Renal cortex interstitium (tissue), 11 donors: ENCODE measurements at regions not wholly inside any gene's neighbourhood (a gene's known extent, or its start where the extent isn't known, plus 50 kb on each side); places are given as distances from the start of the nearest gene placed in this dataset.
"Not testable (repeated sequence)": the region's sequence is repeated elsewhere in the genome, so short reads cannot be mapped to it uniquely, and the experiment has no call there.

ENCODE experiments used
- DNase-seq, 11 donors: peaks; one replicate each; pipeline ENCODE4 v3.0.0-alpha.2; 2013; ENCODE audit warnings: low read depth in 9 of 11, low spot score in 4 of 11; ENCODE audit errors: extremely low read depth in 1 of 11

GRCh38 chr7:16114633-16115032 is 306.7 kb downstream of the CRPPA start:
- no peak for DNase-seq

DNA sequence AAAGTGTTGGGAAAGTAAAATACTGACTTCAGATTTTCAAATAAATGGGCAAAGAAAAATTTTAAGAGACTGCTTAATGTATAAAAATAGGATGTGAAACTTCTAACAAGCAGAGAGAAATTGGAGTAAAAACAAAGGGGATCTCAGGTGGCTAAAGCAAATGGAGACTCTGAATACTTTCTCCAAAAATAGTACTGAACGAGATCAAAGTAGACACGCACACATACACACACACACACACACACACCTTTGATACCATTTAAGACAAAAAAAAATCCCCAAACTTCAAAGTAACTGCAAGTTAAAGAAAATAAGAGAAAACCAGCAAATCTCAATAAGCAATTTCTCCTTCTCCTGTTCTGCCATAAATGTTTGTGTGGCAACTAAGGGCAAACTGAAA is 307.3 kb downstream of the CRPPA start:
- no peak for DNase-seq

- no peak for DNase-seq
These were observed 308.3 kb downstream of the CRPPA start for GRCh38 chr7:16113058-16113457.

- DNase-seq, result no peak
These were observed 314.5 kb downstream of the CRPPA start for GRCh38 chr7:16106869-16107268.

- DNase-seq, result no peak
These were observed 315.0 kb downstream of the CRPPA start for GRCh38 chr7:16106300-16106699.

GRCh38 chr7:16099302-16099849 is 322.0 kb downstream of the CRPPA start:
- DNase-seq, result no peak

DNA sequence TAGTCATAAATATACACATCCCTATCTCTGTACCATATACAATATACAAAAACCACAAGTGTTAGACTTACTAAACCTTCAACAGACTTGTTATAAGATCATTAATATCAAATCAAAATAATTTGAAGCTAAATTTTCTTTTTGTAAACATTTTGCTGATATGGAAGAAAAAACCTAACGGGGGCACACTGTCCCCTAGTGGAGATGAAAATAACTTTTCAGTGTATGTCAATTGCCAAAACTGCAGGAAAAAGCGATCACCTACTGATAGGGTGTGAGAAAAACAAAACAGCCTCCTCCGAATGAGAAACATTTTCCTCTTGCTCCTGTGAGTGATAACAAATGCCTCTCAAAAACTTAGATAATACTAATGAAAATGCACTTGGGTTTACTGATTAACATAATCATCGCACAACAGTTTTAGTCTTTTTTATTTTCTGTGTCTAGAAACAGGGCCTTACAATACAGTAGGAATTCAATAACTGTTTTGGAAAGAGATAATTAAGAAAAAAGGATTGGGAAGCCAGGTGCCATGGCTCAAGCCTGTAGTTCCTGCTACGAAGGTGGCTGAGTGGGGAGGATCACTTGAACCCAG is 322.7 kb downstream of the CRPPA start:
- no peak for DNase-seq

GRCh38 chr7:16098058-16098457 is 323.3 kb downstream of the CRPPA start:
- DNase-seq, result no peak

- no peak for DNase-seq
These were observed 326.0 kb downstream of the CRPPA start for GRCh38 chr7:16095171-16095950.

DNA sequence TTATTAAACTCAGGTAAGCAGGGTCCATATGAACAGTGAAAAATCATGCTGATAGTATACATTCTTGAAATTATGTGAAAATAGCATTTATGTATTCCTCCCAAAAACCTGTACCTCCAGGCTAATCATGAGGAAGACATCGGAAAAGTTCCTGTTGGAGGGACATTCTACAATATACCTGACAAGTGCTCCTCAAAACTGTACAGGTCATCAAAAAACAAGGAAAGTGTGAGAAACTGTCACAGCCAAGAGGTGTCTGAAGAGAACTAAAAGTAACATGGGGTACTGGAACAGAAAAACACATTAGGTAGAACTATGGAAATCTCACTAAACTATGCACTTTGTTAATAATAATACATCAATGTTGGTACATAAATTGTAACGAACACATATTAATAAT is 326.7 kb downstream of the CRPPA start:
- no peak for DNase-seq

DNA sequence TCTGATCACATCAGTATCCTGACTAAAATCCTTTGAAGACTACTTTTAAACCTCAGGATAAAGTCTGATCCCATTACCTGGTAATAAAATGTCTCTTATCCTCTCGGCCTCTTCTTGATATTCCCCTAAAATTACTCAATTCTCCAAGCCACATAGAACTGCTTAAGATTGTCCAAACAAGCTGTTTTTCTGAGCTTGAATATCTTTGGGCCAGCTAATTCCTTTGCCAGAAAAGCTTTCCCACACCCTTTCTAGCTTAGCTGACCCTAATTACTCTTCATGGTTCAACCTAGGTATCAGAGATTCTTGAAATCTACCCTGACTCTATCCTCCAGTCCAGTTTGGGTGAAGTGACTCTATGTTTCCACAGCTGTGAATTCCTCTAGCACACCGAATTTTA is 328.6 kb downstream of the CRPPA start:
- no peak for DNase-seq

DNA sequence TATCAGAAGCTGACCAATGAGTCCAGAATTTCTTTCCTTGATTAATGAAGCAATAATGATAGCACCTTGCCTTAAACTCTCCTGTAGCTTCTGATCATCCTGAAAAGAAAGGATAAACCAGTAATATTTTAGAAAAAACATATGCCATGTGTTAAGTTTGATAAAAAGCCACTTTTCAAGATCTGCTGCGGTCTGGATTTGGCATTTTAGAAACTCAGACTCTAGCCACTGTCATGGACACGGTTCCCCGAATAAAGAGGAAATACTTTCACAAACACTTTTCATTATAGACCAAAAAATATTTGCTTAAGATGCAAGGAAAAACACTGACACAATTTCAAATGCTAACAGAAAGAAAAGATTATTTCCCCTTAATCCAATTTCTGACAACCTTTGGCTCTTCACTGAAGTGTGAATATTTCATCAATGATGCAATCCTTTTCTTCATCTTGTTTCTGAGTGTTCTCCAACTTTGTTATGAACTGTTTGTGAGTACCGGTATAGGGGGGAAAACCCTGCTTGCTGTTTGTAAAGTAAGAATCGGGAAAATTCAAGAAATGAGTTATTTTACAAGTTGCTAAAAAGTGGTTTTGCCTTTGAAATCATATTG is 329.5 kb downstream of the CRPPA start:
- no peak for DNase-seq

DNA sequence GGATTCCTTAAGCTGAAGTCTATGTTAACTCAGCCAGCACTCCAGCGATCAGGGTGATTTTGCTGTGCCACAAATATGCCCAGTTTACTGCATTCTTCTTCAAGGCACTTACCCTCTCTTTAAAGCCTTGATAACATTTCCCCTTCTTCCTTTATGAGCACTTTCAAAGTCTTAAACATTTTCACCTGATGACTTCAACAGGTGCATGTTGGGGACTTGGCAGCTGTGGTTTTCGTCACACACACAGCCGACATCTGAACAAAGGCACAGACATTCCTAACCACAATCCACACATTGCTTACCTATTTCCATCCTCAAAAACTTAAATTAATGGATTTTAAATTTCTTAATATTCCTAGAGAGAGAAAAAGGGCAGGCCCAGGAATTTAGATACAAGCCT is 331.5 kb downstream of the CRPPA start:
- no peak for DNase-seq

DNA sequence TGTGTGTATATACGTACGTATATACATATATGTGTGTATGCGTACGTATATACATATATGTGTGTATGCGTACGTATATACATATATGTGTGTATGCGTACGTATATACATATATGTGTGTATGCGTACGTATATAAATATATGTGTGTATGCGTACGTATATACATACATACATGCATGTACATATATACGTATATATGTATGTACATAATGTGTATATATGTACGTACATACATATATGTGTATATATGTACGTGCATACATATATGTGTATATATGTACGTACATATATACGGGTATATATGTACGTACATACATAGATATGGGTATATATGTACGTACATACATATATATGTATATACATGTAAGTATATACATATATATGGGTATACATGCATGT is 332.1 kb downstream of the CRPPA start:
- no peak for DNase-seq

GRCh38 chr7:16086743-16087142 is 334.6 kb downstream of the CRPPA start:
- no peak for DNase-seq

- not testable (repeated sequence) for DNase-seq
These were observed 335.6 kb downstream of the CRPPA start for GRCh38 chr7:16085780-16086179.

- no peak for DNase-seq
These were observed 336.5 kb downstream of the CRPPA start for GRCh38 chr7:16084875-16085274.

GRCh38 chr7:16084370-16084769 is 337.0 kb downstream of the CRPPA start:
- DNase-seq, result no peak

- no peak for DNase-seq
These were observed 337.4 kb downstream of the CRPPA start for GRCh38 chr7:16083931-16084330.

DNA sequence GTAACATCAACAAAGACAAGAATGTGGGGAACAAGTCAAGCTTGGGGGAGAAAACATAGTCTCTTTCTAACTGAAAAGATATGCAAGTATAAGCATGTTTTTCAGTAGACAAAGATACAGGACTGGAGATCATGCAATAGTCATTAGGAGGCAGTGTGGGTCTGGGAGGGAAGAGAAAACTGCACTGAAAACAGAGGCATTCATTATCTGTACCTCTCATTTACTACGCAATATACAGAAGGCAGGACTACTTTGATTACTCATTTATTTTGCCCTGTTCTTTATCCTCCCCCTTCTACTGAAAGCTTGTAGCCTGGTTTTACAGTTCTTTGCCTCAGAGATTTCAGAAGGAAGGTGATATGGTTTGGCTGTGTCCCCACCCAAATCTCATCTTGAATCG is 341.2 kb downstream of the CRPPA start:
- DNase-seq, result no peak
